Neural crest cell (in vitro differentiated cells): ENCODE measurements at regions not wholly inside any gene's neighbourhood (a gene's known extent, or its start where the extent isn't known, plus 50 kb on each side); places are given as distances from the start of the nearest gene placed in this dataset.

Source experiments
- DNase-seq: peaks from one replicate; pipeline ENCODE4 v3.0.0; 2021; ENCODE audit warnings: low read depth, mixed read lengths, low spot score
- H3K27ac Mint-ChIP-seq: one replicate; pipeline ENCODE4 v1.8.0; 2021; ENCODE audit warnings: mild to moderate bottlenecking, mixed read lengths; ENCODE audit not compliant: unreplicated experiment
- H3K27me3 Mint-ChIP-seq: 2 replicates; pipeline ENCODE4 v1.8.0; 2021; ENCODE audit warnings: low read depth, mild to moderate bottlenecking, mixed read lengths
- H3K36me3 Mint-ChIP-seq: 2 replicates; pipeline ENCODE4 v1.8.0; 2021; ENCODE audit warnings: low read depth, mild to moderate bottlenecking, mixed read lengths
- H3K4me1 Mint-ChIP-seq: 2 replicates; pipeline ENCODE4 v1.8.0; 2021; ENCODE audit warnings: mixed read lengths
- H3K4me3 Mint-ChIP-seq: one replicate; pipeline ENCODE4 v1.8.0; 2021; ENCODE audit warnings: mild to moderate bottlenecking, mixed read lengths
- H3K9me3 Mint-ChIP-seq: 2 replicates; pipeline ENCODE4 v1.8.0; 2021; ENCODE audit warnings: mixed read lengths
- TF ChIP-seq, protein P1 (sequence below): fragments of 200-600 bp; sonication (generic); conservative IDR thresholded peaks from 2 replicates; pipeline ENCODE4 v1.5.0; 2021; ENCODE audit warnings: antibody characterized with exemption, mild to moderate bottlenecking

DNA sequence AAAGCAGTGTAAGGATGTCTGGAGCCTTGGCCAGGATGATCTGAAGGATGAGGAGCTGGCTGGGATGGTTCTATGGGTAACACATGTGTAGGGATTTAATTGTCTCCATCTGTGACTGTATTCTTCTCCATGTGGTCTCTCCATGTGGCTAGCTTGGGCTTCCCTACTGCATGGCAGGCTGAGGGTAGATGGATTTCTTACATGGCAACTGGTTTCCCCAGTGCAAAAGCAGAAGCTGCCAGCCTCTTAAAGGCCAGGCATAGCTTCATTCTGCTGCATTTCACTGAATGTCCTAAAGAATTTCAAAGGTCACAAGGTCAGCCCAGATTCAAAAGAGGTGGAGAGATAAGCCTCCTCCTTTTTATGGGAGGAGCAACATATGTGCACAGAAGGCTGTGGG lies 61.7 kb downstream of the XCL2 start:
- Mint-ChIP-seq H3K27ac (peak overlapping the region; percentile 16), H3K4me1 (peaks cover 14% of the 10 kb centered on the region), H3K9me3 (peaks cover 5% of the 10 kb centered on the region), H3K36me3 (no peaks in the 10 kb centered on the region), H3K4me3 (no peak overlapping the region), H3K27me3 (no peaks in the 10 kb centered on the region)
- TF ChIP-seq, protein P1, sequence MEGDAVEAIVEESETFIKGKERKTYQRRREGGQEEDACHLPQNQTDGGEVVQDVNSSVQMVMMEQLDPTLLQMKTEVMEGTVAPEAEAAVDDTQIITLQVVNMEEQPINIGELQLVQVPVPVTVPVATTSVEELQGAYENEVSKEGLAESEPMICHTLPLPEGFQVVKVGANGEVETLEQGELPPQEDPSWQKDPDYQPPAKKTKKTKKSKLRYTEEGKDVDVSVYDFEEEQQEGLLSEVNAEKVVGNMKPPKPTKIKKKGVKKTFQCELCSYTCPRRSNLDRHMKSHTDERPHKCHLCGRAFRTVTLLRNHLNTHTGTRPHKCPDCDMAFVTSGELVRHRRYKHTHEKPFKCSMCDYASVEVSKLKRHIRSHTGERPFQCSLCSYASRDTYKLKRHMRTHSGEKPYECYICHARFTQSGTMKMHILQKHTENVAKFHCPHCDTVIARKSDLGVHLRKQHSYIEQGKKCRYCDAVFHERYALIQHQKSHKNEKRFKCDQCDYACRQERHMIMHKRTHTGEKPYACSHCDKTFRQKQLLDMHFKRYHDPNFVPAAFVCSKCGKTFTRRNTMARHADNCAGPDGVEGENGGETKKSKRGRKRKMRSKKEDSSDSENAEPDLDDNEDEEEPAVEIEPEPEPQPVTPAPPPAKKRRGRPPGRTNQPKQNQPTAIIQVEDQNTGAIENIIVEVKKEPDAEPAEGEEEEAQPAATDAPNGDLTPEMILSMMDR = no peak
- DNase-seq = no peak

DNA sequence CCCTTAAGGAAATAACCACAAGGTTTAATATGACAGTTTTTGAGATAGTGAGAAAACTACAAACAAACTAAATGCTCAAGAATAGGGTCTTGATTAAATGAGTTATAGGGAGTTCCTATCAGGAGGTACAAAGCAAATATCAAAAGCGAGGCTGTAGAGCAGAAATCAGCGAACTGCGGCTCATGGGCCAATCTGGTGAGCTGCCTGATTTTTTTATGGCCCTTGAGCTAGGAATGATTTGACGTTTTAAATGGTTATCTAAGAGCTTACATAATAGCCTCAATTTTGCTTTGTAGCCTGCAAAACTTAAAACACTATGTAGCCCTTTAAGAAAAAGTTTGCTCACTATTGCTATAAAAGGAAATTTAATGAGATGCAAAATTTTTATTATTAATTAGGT lies 62.2 kb downstream of the XCL2 start:
- no peaks in the 10 kb centered on the region for H3K27me3 Mint-ChIP-seq
- peaks cover 19% of the 10 kb centered on the region for H3K4me1 Mint-ChIP-seq
- no peak overlapping the region for H3K27ac Mint-ChIP-seq
- H3K9me3 Mint-ChIP-seq = peaks cover 7% of the 10 kb centered on the region
- TF ChIP-seq, protein P1 = no peak
- no peak overlapping the region for H3K4me3 Mint-ChIP-seq
- no peak for DNase-seq
- peaks cover 2% of the 10 kb centered on the region for H3K36me3 Mint-ChIP-seq

DNA sequence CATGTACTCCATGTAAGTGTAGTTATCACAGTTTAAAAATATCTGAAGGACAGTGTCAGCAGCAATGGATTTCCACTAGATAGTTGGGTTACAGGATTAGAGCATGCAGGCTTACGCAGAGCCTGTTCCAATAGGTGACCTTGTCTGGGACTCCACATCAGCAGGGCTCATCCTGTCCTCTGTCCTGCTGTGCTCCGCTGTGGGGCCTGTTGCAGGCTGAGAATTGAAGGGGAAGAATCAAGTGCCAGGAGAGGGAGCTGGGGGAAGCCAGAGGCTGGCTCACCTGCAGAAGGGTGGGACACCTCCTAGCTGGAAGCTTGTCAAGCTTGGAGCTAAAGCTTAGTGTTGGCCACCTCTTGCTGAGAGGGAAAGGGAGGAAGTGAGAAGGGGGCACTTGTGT lies 62.8 kb downstream of the XCL2 start:
- Mint-ChIP-seq H3K27me3 (no peaks in the 10 kb centered on the region), H3K27ac (no peak overlapping the region), H3K36me3 (peaks cover 5% of the 10 kb centered on the region), H3K4me1 (peaks cover 24% of the 10 kb centered on the region), H3K4me3 (no peak overlapping the region), H3K9me3 (peaks cover 11% of the 10 kb centered on the region)
- no peak for DNase-seq
- TF ChIP-seq, protein P1 = no peak

DNA sequence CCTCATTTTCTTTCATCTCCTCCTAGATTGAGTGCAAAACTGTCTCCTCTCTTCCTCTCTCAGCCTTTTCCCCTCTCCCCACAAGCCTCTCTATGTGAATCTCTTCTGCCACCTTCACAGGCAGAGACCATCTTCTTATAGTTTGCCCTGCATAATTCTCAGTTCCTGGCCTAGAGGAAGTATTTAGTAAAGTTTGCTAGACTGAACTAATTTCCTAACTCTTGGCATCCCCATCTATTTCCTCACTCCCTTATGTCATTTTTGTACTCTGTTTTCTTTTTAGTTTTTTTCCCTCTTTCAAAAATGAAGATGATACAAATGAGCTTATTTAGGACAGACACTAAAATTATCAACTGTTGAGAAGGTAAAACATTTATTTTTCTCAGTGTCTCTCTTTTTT lies 66.0 kb downstream of the XCL2 start:
- TF ChIP-seq, protein P1 = no peak
- no peak for DNase-seq
- Mint-ChIP-seq H3K4me1 (peaks cover 24% of the 10 kb centered on the region), H3K27ac (no peak overlapping the region), H3K9me3 (peaks cover 26% of the 10 kb centered on the region), H3K4me3 (no peak overlapping the region), H3K27me3 (no peaks in the 10 kb centered on the region), H3K36me3 (peaks cover 14% of the 10 kb centered on the region)

DNA sequence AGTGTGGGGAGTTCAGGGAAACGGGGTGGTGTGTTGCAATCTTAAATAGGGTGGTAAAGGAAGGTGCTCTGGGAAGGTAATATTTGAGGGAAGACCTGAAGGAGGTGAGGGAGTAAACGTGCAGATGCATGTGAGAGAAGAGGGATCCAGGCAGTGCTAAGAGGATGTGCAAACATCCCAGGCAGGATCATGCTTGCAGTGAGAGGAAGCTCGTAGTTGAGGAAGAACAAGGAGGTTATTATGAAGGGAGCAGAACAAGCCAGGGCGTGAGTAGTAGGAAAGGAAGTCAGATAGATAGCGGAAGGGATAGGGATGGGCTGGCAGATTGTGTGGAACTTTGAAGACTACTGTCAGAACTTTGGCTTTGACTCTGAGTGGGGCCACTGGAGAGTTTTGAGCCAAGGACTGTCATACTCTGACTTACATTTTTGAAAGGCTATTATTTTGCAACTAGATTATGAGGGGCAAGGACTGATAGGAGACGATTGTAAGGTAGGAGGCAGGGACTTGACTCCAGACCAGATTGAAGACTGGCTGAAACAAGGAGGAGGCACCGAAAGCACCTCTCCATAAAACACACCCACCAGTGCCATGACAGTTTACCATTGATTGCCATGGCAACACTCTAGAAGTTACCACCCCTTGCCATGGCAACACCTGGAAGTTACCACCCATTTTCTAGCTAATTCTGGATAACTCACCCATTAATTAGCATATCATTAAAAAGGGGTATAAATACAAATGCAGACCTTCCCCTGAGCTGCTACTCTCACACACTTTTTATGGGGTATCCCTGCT lies 67.0 kb downstream of the XCL2 start:
- Mint-ChIP-seq H3K27me3 (no peaks in the 10 kb centered on the region), H3K9me3 (peaks cover 27% of the 10 kb centered on the region), H3K4me3 (no peak overlapping the region), H3K4me1 (peaks cover 17% of the 10 kb centered on the region), H3K36me3 (peaks cover 16% of the 10 kb centered on the region), H3K27ac (peak overlapping the region; percentile 2)
- no peak for DNase-seq
- TF ChIP-seq, protein P1 = no peak
